Fibroblast of the aortic adventitia (primary cell): ENCODE measurements at regions not wholly inside any gene's neighbourhood (a gene's known extent, or its start where the extent isn't known, plus 50 kb on each side); places are given as distances from the start of the nearest gene placed in this dataset.
"Not testable (repeated sequence)": the region's sequence is repeated elsewhere in the genome, so short reads cannot be mapped to it uniquely, and the experiment has no call there.

Experiments used
- DNase-seq: peaks from one replicate; pipeline ENCODE4 v3.0.0-alpha.2; 2010; ENCODE audit warnings: low read depth
- H3K4me3 ChIP-seq: 2 replicates; pipeline ENCODE4 v1.5.1; 2011; ENCODE audit warnings: low read depth, mild to moderate bottlenecking, control low read depth, low read length, moderate library complexity
- CTCF ChIP-seq: IDR thresholded peaks from 2 replicates; pipeline ENCODE4 v1.5.1; 2011; ENCODE audit warnings: mild to moderate bottlenecking, low read length, control low read depth, inconsistent platforms; ENCODE audit not compliant: insufficient read depth

- DNase-seq, H3K4me3 ChIP-seq: not testable (repeated sequence)
Observed at GRCh38 chr12:131299370-131299701, 345.6 kb downstream of the ADGRD1 start.

- not testable (repeated sequence) for DNase-seq, H3K4me3 ChIP-seq
Observed at GRCh38 chr12:131303576-131303975, 349.9 kb downstream of the ADGRD1 start.

GRCh38 chr12:131304642-131305041, 350.9 kb downstream of the ADGRD1 start:
- H3K4me3 ChIP-seq, DNase-seq: not testable (repeated sequence)

GRCh38 chr12:131309700-131310099, 356.0 kb downstream of the ADGRD1 start:
- no peak overlapping the region for H3K4me3 ChIP-seq
- no peak for TF ChIP-seq CTCF
- DNase-seq: no peak

GRCh38 chr12:131310227-131310969, 356.7 kb downstream of the ADGRD1 start:
- H3K4me3 ChIP-seq, DNase-seq: not testable (repeated sequence)

GRCh38 chr12:131311279-131311722, 357.6 kb downstream of the ADGRD1 start:
- not testable (repeated sequence) for H3K4me3 ChIP-seq, DNase-seq

- no peak for DNase-seq
- H3K4me3 ChIP-seq: no peak overlapping the region
- no peak for TF ChIP-seq CTCF
Observed at GRCh38 chr12:131311764-131312163, 358.1 kb downstream of the ADGRD1 start.

- not testable (repeated sequence) for H3K4me3 ChIP-seq
Observed at GRCh38 chr12:131312382-131312781, 358.7 kb downstream of the ADGRD1 start.

GRCh38 chr12:131312793-131313545, 359.3 kb downstream of the ADGRD1 start:
- no peak for DNase-seq
- no peak for TF ChIP-seq CTCF
- no peak overlapping the region for H3K4me3 ChIP-seq

More at GRCh38 chr12:131312382-131312781, 358.7 kb downstream of the ADGRD1 start:
- DNase-seq: not testable (repeated sequence)

- no peak overlapping the region for H3K4me3 ChIP-seq
- TF ChIP-seq CTCF: no peak
- no peak for DNase-seq
Observed at GRCh38 chr12:131313635-131314034, 359.9 kb downstream of the ADGRD1 start.
